AG08396 (cell line): ENCODE measurements at regions not wholly inside any gene's neighbourhood (a gene's known extent, or its start where the extent isn't known, plus 50 kb on each side); places are given as distances from the start of the nearest gene placed in this dataset.
"Not testable (repeated sequence)": the region's sequence is repeated elsewhere in the genome, so short reads cannot be mapped to it uniquely, and the experiment has no call there.

Experiments
- DNase-seq: peaks from one replicate; pipeline ENCODE4 v3.0.0; 2012; ENCODE audit warnings: low spot score, mixed read lengths

DNA sequence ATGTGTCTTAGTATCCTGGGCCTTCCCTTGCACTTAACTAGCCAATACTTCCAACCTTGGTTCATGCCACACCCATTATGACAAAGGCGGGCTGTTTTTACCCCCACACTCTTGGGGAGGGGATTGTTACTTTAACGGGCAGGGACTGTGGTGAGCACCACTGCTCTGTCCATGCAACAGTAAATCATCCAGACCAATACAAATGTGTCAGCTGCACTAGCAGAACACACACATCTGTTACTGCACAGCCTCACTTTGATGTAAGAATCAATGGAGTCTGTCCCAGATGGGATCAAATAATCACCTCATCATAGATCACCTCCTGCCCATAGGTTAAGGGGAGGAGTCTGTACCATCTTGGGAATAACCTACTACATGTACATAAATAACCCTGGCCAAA lies 58.1 kb downstream of the NPAP1 start:
- DNase-seq: no peak

DNA sequence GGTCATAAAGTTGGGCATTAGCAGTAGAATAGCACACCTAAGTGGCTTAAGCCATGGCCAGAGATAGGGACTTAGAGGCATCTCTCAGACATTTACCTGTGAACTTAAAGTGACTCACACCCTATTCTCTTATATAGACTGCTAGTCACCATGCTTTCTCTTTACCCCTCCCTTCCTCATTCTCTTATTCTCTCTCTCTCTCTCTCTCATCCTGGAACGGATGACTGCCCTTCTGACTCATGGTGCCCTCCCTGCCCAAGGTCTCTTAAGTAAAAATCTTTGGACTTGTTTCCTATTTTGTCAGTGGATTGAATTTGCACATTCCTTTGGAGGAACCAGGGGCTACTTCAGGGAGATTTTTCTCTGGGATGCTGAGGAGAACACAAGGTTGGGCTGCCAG lies 58.8 kb downstream of the NPAP1 start:
- no peak for DNase-seq

DNA sequence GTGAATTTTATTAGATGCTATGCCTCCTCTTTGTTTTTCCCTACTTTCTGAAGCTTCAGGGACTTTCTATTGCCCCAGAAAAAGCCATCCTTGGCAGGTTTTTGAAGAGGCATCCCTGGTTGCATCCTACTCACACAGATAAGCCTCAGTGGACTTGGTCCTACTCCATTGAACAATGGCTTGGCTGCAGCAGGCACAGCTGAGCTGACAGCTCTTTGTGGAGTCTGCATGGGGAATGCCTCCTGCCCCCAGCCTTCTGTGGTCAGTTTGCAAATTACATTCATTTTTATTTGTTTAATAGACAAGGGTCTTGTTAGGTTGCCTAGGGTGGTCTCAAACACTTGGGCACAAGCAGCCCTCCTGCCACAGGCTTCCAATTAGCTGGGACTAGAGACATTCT lies 69.7 kb downstream of the NPAP1 start:
- DNase-seq: no peak

DNA sequence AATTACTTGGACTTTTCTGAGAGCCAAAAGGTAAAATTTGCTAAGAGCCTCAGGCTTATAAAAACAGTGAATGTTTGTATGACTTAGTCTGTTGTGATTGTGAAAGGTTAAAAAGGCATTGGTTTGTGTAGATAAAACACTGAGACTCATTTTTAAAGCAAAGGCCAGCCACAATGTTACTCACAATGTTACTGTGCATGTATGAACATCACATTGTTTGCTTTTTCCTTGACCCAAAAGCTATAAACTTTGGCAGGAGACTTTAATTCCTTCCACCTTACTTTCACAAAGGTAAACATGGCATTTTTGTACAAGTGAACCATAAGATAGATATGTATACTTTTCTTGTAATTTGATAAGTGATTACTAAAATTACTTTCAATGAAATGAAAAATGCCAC lies 70.5 kb downstream of the NPAP1 start:
- DNase-seq: no peak

DNA sequence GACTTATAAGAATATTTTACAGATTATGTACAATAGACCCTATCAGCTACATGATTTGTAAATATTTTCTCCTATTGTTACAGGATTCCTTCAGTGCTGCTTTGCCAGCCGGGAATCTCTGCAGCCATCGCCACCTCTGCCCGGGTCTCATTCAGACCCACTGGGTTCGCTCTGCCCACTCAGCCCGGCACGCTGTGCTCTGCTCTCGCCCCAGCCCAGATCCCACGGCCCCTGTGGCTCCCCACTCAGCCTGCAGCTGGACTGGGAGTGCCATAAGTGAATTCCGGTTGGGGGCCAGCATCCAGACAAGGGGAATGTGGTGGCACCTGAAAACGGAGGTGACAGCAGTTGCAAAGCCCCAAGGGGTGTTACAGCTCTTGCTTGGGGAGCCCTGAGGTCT lies 71.8 kb downstream of the NPAP1 start:
- DNase-seq: no peak

DNA sequence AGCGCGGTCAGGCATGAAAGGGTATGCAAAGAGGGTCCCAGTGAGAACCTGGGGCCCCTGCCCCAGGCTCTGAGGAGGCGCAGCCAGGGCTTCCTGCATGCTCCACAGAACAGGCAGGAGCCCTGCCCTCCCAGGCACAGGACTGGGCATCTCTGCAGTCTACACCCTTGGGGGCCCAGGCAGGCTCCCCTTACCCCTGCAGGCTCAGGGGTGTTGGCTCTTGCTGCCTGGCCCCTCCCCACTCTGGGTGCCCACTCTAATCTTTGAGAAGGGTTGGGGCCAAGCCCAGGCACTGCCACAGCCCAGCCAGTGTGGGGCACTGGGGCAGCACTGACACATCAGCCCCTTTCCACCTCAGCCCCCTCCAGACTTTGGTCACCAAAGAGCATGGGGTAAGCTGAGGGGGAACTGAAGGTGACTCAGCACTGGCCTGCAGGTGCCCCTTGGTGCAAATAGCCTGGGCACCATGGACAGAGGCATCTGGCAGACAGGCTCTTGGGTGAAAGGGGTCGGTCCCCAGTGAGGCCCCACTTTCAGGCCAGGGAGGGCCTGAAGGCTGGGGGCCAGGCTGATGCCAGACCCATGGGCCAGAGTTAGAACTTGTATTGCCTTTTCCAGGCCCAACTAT lies 73.4 kb downstream of the NPAP1 start:
- no peak for DNase-seq

DNA sequence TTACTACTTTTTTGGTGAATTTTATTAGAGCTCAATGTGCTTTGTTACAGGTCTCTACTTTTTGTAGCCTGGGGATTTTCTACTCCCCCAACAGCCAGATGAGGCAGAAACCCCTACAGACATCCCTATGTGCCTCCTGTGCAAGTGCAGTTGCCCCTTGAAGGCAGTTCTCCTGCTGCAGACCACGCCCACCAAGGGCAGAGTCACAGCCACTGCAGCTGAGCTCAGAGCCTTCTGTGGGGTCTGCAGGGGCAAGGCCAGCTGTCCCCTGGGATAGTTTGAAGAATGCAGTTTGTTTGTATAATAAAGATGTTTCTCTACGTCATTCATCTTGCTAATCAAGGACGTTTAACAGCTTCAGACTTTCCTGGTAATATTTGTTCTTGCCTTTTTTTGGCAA lies 76.8 kb downstream of the NPAP1 start:
- no peak for DNase-seq

DNA sequence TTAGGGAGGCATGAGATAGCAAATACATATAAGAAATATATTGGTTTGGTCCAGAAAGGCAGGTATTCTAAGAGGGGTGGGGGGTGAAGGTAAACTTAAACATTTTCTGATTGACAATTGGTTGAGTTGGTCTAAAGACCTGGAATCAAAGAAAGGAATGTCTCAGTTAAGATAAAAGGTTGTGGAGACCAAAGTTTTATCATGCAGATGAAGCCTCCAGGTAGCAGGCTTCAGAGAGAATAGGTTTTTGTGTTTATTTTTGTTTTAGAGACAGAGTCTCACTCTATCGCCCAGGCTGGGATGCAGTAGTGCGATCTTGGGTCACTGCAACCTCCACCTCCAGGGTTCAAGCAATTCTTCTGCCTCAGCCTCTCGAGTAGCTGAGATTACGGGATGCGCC lies 80.5 kb downstream of the NPAP1 start:
- DNase-seq: no peak

DNA sequence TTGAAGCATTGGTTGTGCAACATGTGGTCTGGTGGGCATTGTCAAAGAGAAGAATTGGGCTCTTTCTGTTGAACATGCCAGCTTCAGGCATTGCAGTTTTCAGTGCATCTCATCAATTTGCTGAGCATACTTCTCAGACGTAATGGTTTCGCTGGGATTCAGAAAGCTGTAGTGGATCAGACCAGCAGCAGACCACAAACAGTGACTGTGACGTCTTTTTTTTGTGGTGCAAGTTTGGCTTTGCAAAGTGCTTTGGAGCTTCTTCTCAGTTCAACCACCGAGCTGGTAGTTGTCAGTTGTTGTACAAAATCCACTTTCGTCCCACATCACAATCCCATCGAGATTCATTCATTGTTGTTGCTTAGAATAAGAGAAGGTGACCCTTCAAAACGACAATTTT lies 84.5 kb downstream of the NPAP1 start:
- DNase-seq: no peak

DNA sequence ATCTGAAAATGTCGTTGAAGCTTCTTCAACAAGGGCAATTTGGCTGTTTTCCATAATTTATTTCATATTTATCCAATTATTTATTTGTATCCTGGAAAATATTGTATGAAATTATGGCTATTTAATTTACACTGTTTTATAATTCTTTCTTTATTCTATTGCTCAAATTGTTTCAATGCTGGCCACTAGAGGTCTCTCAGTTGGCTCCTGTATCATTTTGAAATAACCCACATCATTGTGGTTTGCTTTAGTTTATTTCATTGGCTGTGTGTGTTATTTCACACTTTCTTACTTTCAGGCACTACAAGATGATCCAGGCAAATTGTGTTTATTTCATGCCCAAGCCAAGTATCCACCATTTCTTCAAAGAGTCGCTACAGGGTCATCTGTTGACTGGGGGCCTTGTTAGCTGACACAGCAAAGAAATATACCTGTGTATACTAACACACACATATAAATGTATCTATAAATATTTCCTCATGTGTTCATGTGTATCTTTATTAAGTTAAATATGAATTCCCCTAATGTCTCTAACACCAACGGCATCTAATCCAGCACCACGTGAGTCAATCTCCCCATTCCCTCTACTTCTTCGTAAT lies 86.2 kb downstream of the NPAP1 start:
- peak; percentile 23 for DNase-seq

DNA sequence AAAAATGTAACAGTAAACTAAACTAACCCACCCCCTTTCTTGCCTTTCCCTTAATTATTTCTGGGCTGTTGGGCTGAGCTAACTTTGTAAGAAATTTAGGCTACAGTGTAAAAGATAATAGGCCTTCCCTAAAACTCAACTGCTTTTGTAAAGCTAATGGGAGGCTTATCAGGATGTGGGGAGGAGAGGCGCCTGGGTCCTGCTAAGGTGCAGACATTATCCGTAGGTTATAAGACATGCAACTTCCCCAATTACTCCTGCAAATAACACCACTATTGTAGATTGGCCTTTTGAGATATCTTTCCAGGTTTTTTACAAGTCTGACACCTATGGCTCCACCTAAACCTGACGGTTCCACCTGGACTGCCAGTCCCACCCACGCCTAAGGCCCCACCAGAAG lies 88.3 kb downstream of the NPAP1 start:
- no peak for DNase-seq

DNA sequence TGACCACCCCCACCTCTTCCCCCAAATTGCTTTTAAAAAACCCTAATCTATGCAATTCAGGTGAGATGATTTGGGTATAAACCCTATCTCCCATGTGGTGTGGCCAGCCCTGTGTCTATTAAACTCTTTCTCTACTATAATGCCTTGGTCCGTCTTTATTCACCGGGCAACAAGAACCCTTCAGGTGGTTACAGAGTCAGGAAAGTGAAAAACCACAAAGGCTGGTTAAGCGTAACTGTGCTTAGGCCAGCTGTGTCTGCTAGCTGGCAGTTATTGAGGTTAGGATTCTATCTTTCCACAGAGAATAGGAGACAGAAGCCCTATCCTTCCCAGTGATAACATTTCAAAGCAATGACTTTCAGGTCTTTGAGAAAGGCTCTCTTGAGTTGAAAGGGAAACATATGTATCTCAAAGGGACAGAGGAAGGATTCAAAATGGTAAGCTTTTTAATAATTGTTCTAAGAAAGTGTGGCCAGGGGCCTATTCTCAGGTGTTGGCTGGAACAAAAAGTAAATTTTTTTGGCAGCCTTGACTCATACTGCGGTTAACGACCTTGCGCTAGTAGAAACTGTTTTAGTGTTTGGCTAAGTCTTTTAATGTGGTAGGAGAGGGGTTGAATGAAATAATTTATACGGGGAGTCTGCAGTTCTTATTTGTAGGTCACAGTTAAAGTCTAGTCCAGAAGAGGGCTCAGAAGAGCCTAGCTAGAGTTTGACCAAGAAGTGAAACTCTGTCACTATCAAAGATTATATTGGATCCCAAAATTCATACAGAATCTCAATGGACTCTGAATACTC lies 89.0 kb downstream of the NPAP1 start:
- no peak for DNase-seq

DNA sequence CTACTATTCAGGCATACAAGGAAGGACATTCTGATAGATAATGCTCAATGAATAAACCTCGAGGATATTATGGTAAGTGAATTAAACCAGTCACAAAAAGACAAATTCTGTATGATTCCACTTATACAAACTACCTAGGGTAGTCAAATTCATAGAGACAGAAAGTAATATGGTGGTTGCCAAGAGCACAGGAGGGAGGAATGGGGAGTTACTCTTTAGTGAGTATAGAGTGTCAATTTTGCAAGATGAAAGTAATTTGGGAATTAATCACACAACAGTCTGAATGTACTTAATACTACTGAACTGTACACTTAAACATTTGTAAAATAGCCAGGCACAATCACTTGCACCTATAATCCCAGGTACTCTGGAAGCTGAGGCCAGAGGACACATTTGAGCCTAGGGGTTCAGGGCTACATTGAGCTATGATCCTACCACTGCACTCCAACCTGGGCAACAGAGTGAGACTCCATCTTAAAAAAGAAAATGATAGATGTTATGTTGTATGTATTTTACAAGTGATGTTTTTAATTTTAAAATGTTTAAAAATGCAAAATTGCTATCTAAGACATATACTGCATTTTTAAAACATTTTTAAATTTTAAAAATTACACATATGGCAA lies 91.0 kb downstream of the NPAP1 start:
- DNase-seq: no peak

DNA sequence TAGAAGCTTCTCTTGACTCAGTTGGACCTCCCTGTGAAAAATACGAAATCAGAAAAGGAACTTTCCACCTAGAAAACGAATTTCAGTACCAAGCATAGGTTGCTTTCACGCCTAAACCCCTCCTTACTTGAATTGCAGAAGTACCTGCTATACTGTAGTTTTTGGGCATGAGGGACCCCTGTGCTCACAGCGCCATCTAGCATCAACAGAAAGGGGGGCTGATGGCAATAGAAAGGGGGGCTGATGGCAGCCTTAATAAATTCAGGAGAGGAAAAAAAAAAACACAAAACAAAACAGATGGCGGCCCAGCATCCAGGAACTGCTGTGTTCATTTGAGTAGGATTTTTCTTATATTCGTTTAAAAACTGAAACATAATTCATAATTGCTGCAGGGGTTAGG lies 96.7 kb downstream of the NPAP1 start:
- DNase-seq: no peak

DNA sequence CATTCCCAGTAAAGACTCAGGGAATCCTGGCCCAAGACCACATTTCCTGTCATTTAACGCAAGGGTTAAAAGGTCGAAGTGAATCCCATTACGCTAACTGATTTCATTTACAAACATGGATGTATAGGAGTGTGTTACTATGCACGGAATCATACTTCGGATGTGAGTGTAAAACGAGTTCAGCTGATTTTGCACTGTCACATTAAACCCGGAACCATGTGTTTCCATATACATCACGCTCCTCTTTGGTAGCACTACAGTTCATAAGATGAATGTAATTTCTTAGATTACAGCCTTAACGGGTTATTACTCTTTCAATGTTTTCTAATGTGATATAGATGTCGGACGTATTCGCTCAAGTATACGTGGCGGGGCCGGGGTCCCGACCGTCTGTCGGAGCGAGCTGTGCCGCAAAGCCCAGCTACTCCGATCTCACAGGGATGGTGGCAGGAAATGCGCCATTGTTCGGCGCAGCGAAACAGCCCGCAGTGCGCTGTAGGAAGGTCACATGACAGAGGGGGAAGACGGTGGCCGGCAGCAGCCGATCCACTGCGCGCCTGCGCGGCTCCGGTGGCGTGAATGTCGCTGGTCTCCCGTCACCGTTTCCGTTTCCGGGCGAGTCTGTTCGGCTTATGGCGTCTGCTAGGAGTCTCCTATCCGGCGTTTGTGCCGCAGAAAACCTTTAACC lies 97.3 kb downstream of the NPAP1 start:
- DNase-seq: peak; percentile 72

DNA sequence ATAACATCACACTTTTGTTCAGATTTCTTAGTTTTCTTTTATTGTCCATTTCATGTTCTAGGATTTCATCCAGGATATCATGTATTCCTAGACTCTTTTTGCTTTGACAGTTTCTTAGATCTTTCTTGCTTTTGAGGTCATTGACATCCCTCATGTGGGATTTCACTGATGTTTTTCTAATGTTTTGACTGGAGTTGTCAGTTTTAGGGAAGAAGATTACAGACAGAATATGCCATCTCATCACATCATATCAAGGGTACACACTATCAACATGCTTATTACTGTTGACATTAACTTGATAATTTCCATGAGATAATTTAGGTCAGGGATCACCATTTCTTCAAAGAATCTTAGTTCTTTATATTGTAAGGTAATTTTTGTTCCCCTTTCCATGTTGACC lies 101.7 kb downstream of the NPAP1 start:
- no peak for DNase-seq

DNA sequence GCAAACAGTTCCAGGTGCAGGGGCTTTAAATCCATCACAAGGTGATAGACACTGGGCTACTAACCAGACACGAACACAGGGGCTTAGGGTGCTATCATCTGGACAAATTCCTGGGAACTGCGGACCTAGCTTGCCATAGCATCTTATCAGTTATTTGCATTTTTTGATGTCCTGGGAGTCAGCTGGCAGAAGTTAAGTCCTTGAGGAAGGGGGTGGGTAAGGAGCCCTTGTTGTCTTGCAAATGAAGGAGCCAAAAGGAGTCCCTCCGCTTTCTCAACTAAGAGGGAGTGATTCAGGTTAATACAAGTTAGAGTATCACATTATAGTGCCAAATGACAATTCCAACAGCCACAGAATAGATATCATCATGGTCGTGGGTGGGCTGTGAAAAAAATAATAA lies 108.9 kb downstream of the NPAP1 start:
- DNase-seq: no peak

DNA sequence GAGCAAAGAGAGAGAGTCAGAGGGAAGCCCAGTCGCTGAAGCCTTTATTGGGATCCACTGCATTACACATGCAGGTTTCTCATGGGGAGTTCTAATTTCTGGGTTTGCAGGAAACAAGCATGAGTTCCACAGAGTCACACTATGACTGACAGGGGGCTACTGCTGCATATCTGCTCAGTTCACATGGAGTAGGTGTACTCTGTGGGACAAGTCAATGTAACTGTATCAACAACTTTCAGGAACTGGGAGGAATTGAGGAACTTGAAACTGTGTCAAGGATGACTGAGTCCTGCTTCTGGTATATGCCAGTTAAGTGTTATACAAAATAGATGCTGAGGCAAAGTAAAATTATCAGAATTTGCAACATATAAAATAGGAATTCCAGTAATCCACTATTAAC lies 110.8 kb downstream of the NPAP1 start:
- no peak for DNase-seq

DNA sequence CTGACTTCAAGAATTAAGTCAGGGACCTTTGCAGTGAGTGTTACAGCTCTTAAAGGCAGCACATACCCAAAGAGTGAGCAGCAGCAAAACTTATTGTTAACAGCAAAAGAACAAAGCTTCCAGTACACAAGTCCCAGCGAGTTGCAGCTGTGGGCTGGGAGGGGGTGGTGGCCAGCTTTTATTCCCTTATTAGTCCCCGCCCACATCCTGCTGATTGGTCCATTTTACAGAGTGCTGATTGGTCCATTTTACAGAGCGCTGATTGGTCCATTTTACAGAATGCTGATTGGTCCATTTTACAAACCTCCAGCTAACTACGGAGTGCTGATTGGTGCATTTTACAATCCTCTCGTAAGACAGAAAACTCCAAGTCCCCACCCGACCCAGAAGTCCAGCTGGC lies 127.0 kb downstream of the NPAP1 start:
- DNase-seq: not testable (repeated sequence)

DNA sequence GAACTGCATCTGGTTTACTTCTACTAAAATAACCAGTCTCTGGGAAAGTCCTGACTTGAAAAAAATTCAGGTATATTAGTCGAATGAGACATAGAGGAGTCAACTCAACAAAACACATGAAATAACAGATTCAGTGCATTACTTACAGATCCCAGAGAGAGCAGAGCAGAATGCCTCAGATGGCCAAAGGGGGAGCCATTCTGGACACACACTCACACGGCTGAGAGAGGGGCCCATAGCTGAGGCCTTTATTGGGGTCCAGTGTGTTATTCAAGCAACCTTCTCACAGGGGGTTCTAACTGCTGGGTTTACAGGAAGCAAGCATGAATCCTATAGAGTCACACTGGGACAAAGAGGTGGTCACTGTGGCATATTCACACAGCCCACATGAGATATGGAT lies 135.1 kb upstream of the SNRPN start:
- DNase-seq: no peak

DNA sequence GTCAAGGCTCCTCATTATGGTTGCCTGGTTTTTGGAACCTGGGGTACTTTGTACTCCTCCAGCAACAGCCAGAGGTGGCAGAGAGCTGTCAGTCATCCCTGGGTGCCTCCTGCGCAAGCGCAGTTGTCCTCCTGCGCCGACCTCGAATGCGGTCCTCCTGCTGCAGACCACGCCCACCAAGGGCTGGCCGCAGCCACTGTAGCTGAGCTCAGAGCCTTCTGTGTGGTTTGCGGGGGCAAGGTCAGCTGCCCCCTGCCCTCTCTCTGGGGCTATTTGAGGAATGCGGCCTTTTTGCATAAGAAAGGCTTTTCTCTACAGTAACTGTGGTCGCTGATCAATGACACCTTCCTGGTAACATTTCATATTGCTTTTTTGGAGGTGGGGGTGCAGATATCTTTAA lies 131.3 kb upstream of the SNRPN start:
- no peak for DNase-seq

DNA sequence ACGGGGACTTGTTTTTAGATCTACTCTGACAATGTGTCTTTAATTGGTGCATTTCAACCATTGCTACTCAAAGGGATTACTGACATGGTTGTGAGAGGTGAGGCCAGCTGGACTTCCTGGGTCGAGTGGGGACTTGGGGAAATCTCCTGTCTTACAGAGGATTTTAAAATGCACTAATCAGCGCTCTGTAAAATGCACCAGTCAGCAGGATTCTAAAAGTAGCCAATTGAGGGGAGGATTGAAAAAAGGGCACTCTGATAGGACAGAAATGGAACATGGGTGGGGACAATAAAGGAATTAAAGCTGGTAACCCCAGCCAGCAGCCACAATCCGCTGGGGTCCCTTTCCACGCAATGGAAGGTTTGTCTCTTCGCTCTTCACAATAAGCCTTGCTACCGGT lies 122.5 kb upstream of the SNRPN start:
- DNase-seq: no peak

DNA sequence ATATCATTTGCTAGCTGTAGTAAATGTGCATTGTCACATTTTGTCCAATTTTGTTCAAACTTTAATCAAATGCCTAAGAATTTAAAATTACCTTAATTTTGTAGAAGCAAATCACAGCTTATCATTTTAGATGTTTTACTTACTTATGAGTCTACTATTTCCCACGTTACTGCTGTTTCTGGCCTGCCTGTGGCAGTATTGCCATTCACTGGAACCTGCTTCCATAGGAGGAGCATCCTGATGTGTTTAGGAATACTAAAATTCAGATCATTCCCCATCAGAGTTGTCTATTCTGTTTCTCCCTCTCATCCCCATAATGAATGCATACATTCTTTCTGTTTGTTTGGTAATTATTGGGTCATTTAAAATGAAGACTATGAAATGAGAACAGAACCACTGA lies 119.5 kb upstream of the SNRPN start:
- no peak for DNase-seq
